HEK293T (cell line): ENCODE measurements at regions not wholly inside any gene's neighbourhood (a gene's known extent, or its start where the extent isn't known, plus 50 kb on each side); places are given as distances from the start of the nearest gene placed in this dataset.

Source experiments
- ARNT ChIP-seq: fragments of 450-650 bp; IDR thresholded peaks from 2 replicates; pipeline ENCODE4 v1.6.1; 2017; ENCODE audit warnings: mild to moderate bottlenecking
- BHLHE40 ChIP-seq: fragments of 450-650 bp; IDR thresholded peaks from 2 replicates; pipeline ENCODE4 v1.6.1; 2016; ENCODE audit warnings: mild to moderate bottlenecking, moderate library complexity, borderline replicate concordance
- CTBP1 ChIP-seq: fragments of 450-650 bp; IDR thresholded peaks from 2 replicates; pipeline ENCODE4 v1.6.1; 2016; ENCODE audit warnings: borderline replicate concordance
- ELF4 ChIP-seq: fragments of 450-650 bp; IDR thresholded peaks from 2 replicates; pipeline ENCODE4 v1.6.1; 2017; ENCODE audit warnings: antibody characterized with exemption
- FOXM1 ChIP-seq: fragments of 450-650 bp; IDR thresholded peaks from 2 replicates; pipeline ENCODE4 v1.6.1; 2017; ENCODE audit warnings: mild to moderate bottlenecking, borderline replicate concordance
- HDGF ChIP-seq: fragments of 450-650 bp; IDR thresholded peaks from 2 replicates; pipeline ENCODE4 v1.6.1; 2017; ENCODE audit warnings: antibody characterized with exemption, borderline replicate concordance
- LEF1 ChIP-seq: fragments of 450-650 bp; IDR thresholded peaks from 2 replicates; pipeline ENCODE4 v1.6.1; 2017; ENCODE audit warnings: mild to moderate bottlenecking, borderline replicate concordance
- SP1 ChIP-seq: fragments of 450-650 bp; IDR thresholded peaks from 2 replicates; pipeline ENCODE4 v1.6.1; 2017
- SUZ12 ChIP-seq: fragments of 450-650 bp; IDR thresholded peaks from 2 replicates; pipeline ENCODE4 v1.6.1; 2016; ENCODE audit warnings: mild to moderate bottlenecking
- TARDBP ChIP-seq: fragments of 450-650 bp; IDR thresholded peaks from 2 replicates; pipeline ENCODE4 v1.6.1; 2016

- TF ChIP-seq SP1 (no peak), ARNT (no peak), CTBP1 (no peak), FOXM1 (no peak), TARDBP (no peak), SUZ12 (no peak), BHLHE40 (no peak), ELF4 (no peak), LEF1 (no peak), HDGF (no peak)
These were observed 220.4 kb downstream of the KDR start for GRCh38 chr4:54904953-54905352.
